Neural cell (in vitro differentiated cells): ENCODE measurements at regions not wholly inside any gene's neighbourhood (a gene's known extent, or its start where the extent isn't known, plus 50 kb on each side); places are given as distances from the start of the nearest gene placed in this dataset.

Source experiments
- H2AFZ ChIP-seq: fragments of 200-600, 300-800 bp; sonication (generic), shearing (Covaris generic); 2 replicates; pipeline ENCODE4 v1.6.0; 2014; ENCODE audit warnings: low read depth, mild to moderate bottlenecking, antibody characterized with exemption, low read length, moderate library complexity
- H3F3A ChIP-seq: fragments of 200-600 bp; shearing (Covaris generic); 2 replicates; pipeline ENCODE4 v1.6.1; 2016; ENCODE audit warnings: mild to moderate bottlenecking, moderate library complexity, mixed read lengths, antibody characterized with exemption, low read length; ENCODE audit not compliant: insufficient read depth, poor library complexity, severe bottlenecking
- H3K27ac ChIP-seq: fragments of 200-600, 300-800 bp; sonication (generic), shearing (Covaris generic); 2 replicates; pipeline ENCODE4 v1.5.1; 2014; ENCODE audit warnings: mild to moderate bottlenecking, low read length, moderate library complexity
- H3K27me3 ChIP-seq: fragments of 300-800, 200-600 bp; sonication (generic), shearing (Covaris generic); 2 replicates; pipeline ENCODE4 v1.6.0; 2014; ENCODE audit warnings: mild to moderate bottlenecking, low read depth, low read length, moderate library complexity; ENCODE audit not compliant: insufficient read depth
- H3K36me3 ChIP-seq: fragments of 300-800, 200-600 bp; sonication (generic), shearing (Covaris generic); 2 replicates; pipeline ENCODE4 v1.5.1; 2014; ENCODE audit warnings: mild to moderate bottlenecking, antibody characterized with exemption, low read length, moderate library complexity; ENCODE audit not compliant: insufficient read depth
- H3K4me2 ChIP-seq: fragments of 300-800, 200-600 bp; sonication (generic), shearing (Covaris generic); 2 replicates; pipeline ENCODE4 v1.6.0; 2014; ENCODE audit warnings: mild to moderate bottlenecking, low read length
- H3K4me3 ChIP-seq: fragments of 300-800, 200-600 bp; sonication (generic), shearing (Covaris generic); 2 replicates; pipeline ENCODE4 v1.5.1; 2014; ENCODE audit warnings: mild to moderate bottlenecking, low read length, moderate library complexity
- H3K79me2 ChIP-seq: fragments of 200-600 bp; shearing (Covaris generic); replicated peaks from 2 replicates; pipeline ENCODE4 v1.6.0; 2014; ENCODE audit warnings: mild to moderate bottlenecking, low read length, moderate library complexity; ENCODE audit not compliant: insufficient read depth
- H3K9ac ChIP-seq: fragments of 300-800, 200-600 bp; sonication (generic), shearing (Covaris generic); 2 replicates; pipeline ENCODE4 v1.6.1; 2016; ENCODE audit warnings: mild to moderate bottlenecking, low read length, mixed read lengths
- H3K9me2 ChIP-seq: fragments of 200-600 bp; shearing (Covaris generic); 2 replicates; pipeline ENCODE4 v1.6.1; 2016; ENCODE audit warnings: mild to moderate bottlenecking, low read length, mixed read lengths; ENCODE audit not compliant: insufficient read depth
- H3K9me3 ChIP-seq: fragments of 200-600, 300-800 bp; sonication (generic), shearing (Covaris generic); 2 replicates; pipeline ENCODE4 v1.6.1; 2016; ENCODE audit warnings: mild to moderate bottlenecking, mixed run types, low read length, moderate library complexity, mixed read lengths
- H4K20me1 ChIP-seq: fragments of 200-600 bp; shearing (Covaris generic); 2 replicates; pipeline ENCODE4 v1.6.1; 2016; ENCODE audit warnings: mild to moderate bottlenecking, mixed run types; ENCODE audit not compliant: insufficient read depth
- CTCF ChIP-seq: fragments of 450-650 bp; IDR thresholded peaks from 2 replicates; pipeline ENCODE4 v1.5.1; 2014; ENCODE audit warnings: antibody characterized with exemption, mild to moderate bottlenecking, moderate library complexity; ENCODE audit not compliant: poor library complexity, severe bottlenecking
- EP300 ChIP-seq: fragments of 450-650 bp; conservative IDR thresholded peaks from 2 replicates; pipeline ENCODE4 v1.6.1; 2014; ENCODE audit warnings: antibody characterized with exemption, mild to moderate bottlenecking, moderate library complexity; ENCODE audit not compliant: poor library complexity, severe bottlenecking
- EZH2 ChIP-seq: fragments of 200-600, 300-800 bp; shearing (Covaris generic), sonication (generic); IDR thresholded peaks from 2 replicates; pipeline ENCODE4 v1.6.1; 2014; ENCODE audit warnings: antibody characterized with exemption, low read length, borderline replicate concordance, mild to moderate bottlenecking; ENCODE audit not compliant: insufficient read depth, poor library complexity, severe bottlenecking
- MXI1 ChIP-seq: fragments of 450-650 bp; conservative IDR thresholded peaks from 2 replicates; pipeline ENCODE4 v1.6.1; 2014; ENCODE audit warnings: antibody characterized with exemption, mild to moderate bottlenecking; ENCODE audit not compliant: poor library complexity, severe bottlenecking
- POLR2AphosphoS5 ChIP-seq: IDR thresholded peaks from 2 replicates; pipeline ENCODE4 v1.6.1; 2012
- RAD21 ChIP-seq: fragments of 450-650 bp; conservative IDR thresholded peaks from 2 replicates; pipeline ENCODE4 v1.6.1; 2014; ENCODE audit warnings: antibody characterized with exemption, mild to moderate bottlenecking, moderate library complexity
- REST ChIP-seq: IDR thresholded peaks from 2 replicates; pipeline ENCODE4 v1.6.1; 2012; ENCODE audit warnings: borderline replicate concordance
- SMC3 ChIP-seq: fragments of 450-650 bp; conservative IDR thresholded peaks from 2 replicates; pipeline ENCODE4 v1.6.1; 2014; ENCODE audit warnings: antibody characterized with exemption, mild to moderate bottlenecking, moderate library complexity; ENCODE audit not compliant: poor library complexity
- TAF1 ChIP-seq: IDR thresholded peaks from 2 replicates; pipeline ENCODE4 v1.6.1; 2012; ENCODE audit warnings: low read depth

DNA sequence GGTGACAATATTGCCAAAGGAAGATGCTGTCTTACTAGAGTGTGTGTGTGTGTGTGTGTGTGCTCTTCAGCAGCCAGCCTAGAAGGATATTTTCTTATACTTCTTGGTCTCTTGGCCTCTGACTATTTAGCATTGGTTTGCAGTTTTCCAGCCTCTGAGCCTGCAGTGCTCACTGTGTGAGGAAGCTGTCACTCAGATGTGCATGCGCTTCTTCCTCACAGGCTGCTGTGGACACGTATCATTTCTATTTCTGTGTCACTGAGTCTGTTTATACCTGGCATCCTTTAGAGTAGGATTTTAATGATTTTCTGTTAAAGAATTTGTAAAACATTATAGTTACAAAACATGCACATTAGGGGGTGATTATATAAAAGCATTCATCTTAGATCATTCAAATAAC lies 83.3 kb downstream of the ALDH8A1 start:
- no peak overlapping the region for H3K27ac ChIP-seq
- no peak overlapping the region for H3K4me3 ChIP-seq
- H3K79me2 ChIP-seq: no peaks in the 10 kb centered on the region
- no peak overlapping the region for H3K4me2 ChIP-seq
- no peak overlapping the region for H2AFZ ChIP-seq
- no peak overlapping the region for H3K9ac ChIP-seq
- no peaks in the 10 kb centered on the region for H3K27me3 ChIP-seq
- TF ChIP-seq EZH2 (no peak), POLR2AphosphoS5 (peak; percentile 57), SMC3 (no peak), CTCF (no peak)
- H3K9me2 ChIP-seq: no peaks in the 10 kb centered on the region
- H4K20me1 ChIP-seq: no peaks in the 10 kb centered on the region
- no peaks in the 10 kb centered on the region for H3F3A ChIP-seq
- H3K36me3 ChIP-seq: no peaks in the 10 kb centered on the region
- H3K9me3 ChIP-seq: no peaks in the 10 kb centered on the region

GRCh38 chr6:134864558-134864957 lies 85.3 kb downstream of the ALDH8A1 start:
- Histone ChIP-seq H3K36me3 (no peaks in the 10 kb centered on the region), H3K27ac (no peak overlapping the region)

More at GRCh38 chr6:134864558-134864957, 85.3 kb downstream of the ALDH8A1 start:
- no peak overlapping the region for H2AFZ ChIP-seq
- no peak overlapping the region for H3K4me3 ChIP-seq
- H3K9ac ChIP-seq: no peak overlapping the region
- no peaks in the 10 kb centered on the region for H3K9me3 ChIP-seq
- H3F3A ChIP-seq: no peaks in the 10 kb centered on the region
- H3K79me2 ChIP-seq: no peaks in the 10 kb centered on the region
- no peaks in the 10 kb centered on the region for H4K20me1 ChIP-seq
- no peaks in the 10 kb centered on the region for H3K9me2 ChIP-seq
- H3K27me3 ChIP-seq: no peaks in the 10 kb centered on the region
- H3K4me2 ChIP-seq: no peak overlapping the region
- no peak for TF ChIP-seq TAF1
- no peak for TF ChIP-seq POLR2AphosphoS5
- TF ChIP-seq RAD21: no peak
- no peak for TF ChIP-seq EP300
- TF ChIP-seq SMC3: no peak
- no peak for TF ChIP-seq MXI1
- no peak for TF ChIP-seq REST
- no peak for TF ChIP-seq EZH2
- no peak for TF ChIP-seq CTCF
